ENCODE measurements at regions not wholly inside any gene's neighbourhood (a gene's known extent, or its start where the extent isn't known, plus 50 kb on each side); places are given as distances from the start of the nearest gene placed in this dataset.
A peak's percentile ranks its signal among the peaks of the same experiment; 100 is the strongest.

DNA sequence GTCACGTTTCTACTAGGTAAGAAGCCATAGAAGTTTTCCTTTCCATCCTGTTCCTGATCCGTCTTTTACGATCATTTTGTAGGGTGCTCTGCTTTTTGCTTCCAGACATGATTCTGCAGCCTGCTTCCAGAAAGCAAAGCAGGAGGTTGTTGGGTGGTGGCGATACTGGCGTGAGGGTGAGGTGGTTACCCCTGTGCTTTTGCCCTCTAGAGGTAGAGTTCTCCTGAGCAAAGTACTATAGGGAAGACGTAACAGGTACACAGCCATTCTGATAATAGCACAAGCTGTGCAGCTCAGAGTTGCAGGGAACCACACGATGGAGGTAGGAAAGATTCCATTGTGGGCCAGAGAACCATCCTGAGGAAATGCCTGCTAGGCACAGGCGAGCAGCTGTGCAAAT is 186.0 kb downstream of the PAH start:
- TF ChIP-seq, protein P1, sequence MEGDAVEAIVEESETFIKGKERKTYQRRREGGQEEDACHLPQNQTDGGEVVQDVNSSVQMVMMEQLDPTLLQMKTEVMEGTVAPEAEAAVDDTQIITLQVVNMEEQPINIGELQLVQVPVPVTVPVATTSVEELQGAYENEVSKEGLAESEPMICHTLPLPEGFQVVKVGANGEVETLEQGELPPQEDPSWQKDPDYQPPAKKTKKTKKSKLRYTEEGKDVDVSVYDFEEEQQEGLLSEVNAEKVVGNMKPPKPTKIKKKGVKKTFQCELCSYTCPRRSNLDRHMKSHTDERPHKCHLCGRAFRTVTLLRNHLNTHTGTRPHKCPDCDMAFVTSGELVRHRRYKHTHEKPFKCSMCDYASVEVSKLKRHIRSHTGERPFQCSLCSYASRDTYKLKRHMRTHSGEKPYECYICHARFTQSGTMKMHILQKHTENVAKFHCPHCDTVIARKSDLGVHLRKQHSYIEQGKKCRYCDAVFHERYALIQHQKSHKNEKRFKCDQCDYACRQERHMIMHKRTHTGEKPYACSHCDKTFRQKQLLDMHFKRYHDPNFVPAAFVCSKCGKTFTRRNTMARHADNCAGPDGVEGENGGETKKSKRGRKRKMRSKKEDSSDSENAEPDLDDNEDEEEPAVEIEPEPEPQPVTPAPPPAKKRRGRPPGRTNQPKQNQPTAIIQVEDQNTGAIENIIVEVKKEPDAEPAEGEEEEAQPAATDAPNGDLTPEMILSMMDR (IDR thresholded peaks at IDR 0.05; ENCODE audit: low read depth, low read length), result no peak
- H3K4me3 ChIP-seq (ENCODE audit: low read depth, low read length), result no peak overlapping the region

DNA sequence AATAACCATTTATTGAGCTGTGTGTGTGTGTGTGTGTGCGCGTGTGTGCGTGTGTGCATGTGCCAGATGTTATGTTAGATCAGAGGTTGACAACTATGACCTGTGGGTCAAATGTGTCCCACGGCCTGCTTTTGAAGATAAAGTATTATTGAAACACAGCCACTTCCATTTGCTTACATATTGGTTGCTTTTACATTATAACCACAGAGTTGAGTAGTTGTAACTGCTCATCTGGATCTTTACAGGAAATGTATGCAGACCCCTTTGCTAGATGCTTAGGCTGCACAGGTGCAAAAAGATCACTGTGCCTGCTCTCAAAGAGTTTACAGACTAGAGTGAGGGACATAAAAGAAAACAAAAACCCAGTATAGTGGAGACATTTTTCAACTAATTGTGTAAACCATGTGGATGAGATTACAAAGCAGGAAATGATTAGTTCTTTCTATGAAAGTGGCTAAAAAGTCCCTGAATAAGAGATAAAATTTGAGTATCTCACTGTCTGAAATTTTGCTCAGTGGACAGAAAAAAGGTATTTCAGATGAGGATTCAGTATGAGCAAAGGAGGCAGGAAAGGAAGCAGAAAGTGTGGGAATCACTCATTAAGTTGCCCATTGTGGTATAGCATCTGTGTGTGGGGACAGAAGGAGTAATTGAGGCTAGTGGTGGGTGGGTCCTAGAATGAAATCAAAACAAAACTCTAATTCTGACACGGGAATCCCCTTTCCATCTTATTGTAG is 188.4 kb downstream of the PAH start:
- H3K4me3 ChIP-seq (ENCODE audit: low read depth, low read length), result no peak overlapping the region
- TF ChIP-seq, protein P1 (IDR thresholded peaks at IDR 0.05; ENCODE audit: low read depth, low read length), result no peak

DNA sequence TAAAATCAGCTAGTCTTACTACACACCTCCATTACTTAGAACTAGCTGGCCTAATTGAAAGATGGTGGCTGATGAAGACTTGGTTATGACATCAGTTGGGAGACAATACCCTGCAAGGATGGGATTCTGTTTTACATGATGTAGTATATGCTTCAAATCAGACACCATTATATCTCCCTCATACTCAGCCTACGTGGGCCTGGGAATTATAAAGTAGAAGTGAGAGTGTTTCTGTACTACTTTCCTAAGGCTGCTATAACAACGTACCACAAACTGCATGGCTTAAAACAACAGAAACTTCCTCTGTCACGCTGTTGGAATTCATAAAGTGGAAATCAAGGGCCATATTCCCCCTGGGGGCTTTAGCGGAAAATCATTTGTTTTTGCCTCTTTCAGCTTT is 190.4 kb downstream of the PAH start:
- no peak overlapping the region for H3K4me3 ChIP-seq (ENCODE audit: low read depth, low read length)
- TF ChIP-seq, protein P1 (IDR thresholded peaks at IDR 0.05; ENCODE audit: low read depth, low read length), result no peak

DNA sequence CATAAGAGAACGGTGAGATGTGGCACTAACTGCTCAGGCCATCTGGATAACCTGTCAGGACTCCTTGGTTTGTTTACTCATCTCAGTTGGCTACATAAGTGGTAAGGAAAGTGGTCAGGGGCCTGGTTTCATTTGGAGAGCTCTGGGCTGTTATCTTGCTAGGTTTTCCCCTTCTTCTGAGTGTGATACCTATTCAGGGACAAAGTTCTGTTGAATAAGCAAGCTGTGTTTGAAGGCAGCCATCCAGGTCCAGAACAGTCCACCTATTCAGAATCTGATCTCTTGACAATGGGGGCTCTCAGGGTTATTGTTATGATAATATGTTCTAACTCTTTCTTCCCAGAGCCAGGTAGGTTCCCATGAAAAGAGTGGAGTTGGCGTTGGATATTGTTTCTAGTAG is 194.9 kb downstream of the PAH start:
- TF ChIP-seq, protein P1 (IDR thresholded peaks at IDR 0.05; ENCODE audit: low read depth, low read length), result no peak
- no peak overlapping the region for H3K4me3 ChIP-seq (ENCODE audit: low read depth, low read length)

DNA sequence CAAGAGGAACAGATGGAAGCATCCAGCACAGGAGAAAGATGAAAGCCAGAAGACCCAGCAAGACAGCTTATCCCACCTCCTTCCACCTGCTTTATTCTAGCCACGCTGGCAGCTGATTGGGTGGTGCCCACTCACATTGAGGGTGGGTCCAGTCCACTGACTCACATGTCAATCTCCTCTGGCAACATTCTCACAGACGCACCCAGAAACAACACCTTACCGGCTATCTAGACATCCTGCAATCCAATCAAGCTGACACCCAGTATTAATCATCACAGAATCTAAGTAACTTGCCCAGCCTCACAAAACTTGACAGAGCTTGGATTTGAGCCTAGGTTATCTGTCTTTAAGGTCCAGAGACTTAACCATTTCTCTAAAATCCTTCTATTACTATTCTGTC is 208.9 kb downstream of the PAH start:
- H3K4me3 ChIP-seq (ENCODE audit: low read depth, low read length), result no peak overlapping the region
- TF ChIP-seq, protein P1 (IDR thresholded peaks at IDR 0.05; ENCODE audit: low read depth, low read length), result no peak

DNA sequence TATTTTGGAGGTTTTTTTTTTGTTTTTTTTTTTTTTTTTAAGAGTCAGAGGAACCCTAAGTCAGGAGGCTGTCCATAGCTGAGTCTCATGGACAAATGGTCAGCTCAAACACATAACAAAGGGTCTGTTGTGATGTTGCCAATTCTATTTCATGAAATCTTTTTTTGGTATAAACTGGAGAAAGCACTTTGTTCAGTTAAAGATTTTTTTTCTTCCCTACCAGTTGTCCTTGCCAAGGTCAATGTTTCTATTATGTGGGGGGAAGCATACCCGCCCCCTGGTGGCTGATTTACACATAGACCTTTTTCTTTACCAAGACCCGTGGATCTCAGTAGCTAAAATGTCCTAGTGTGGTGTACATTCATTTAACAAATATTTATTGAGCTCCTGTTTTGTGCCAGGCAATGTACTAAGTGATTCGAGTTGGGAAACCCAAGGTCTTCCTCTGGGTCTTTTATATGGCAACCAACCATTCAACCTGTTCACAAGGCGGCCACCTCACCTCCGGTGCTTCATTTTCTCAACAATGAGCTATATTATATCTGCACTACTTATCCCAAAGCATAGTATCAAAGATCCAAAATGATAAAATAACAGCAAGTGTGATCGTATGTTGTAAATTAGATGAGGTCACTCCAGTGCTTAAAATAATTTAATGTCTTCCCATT is 214.5 kb downstream of the PAH start:
- TF ChIP-seq, protein P1 (IDR thresholded peaks at IDR 0.05; ENCODE audit: low read depth, low read length), result peak; percentile 49
- H3K4me3 ChIP-seq (ENCODE audit: low read depth, low read length), result no peak overlapping the region

DNA sequence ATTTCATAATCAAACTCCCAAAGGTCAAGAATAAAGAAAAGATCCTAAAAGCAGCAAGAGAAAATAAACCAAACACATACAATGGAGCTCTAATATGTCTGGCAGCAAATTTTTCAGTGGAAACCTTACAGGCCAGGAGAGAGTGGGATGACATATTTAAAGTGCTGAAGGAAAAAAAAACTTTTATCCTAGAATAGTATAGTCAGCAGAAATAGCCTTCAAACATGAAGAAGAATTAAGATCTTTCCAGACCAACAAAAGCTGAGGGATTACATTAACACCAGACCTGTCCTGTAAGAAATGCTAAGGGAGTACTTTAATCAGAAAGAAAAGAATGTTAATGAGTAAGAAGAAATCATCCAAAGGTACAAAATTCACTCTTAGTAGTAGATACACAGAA is 215.7 kb upstream of the IGF1 start:
- TF ChIP-seq, protein P1 (IDR thresholded peaks at IDR 0.05; ENCODE audit: low read depth, low read length), result no peak
- H3K4me3 ChIP-seq (ENCODE audit: low read depth, low read length), result no peak overlapping the region
